ENCODE measurements at regions not wholly inside any gene's neighbourhood (a gene's known extent, or its start where the extent isn't known, plus 50 kb on each side); places are given as distances from the start of the nearest gene placed in this dataset.
A peak's percentile ranks its signal among the peaks of the same experiment; 100 is the strongest.

DNA sequence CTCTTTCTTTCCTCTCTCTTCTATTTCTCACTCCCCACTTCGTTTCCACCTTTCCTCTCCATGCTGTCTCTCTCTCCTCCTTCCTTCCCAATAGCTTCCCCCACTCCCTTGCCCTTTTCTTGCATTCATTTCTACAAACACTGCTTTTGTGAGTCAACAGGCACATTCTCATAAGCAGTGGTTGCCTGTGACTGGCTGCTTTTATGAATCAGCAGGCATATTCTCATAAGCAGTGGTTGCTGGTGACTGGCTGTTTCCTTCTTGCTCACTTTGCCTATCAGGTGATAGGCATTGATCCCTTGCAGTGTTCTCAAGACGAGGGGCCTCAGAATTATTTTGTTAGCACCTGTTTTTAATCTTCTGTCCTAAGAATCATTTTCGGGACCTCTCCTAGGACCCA is 116.1 kb upstream of the ACTBL2 start:
- Histone ChIP-seq H3K9ac (ENCODE audit: low read length) (no peak overlapping the region), H3K79me2 (ENCODE audit: insufficient read depth, low read length) (no peaks in the 10 kb centered on the region), H3K36me3 (ENCODE audit: insufficient read depth, low read length) (no peaks in the 10 kb centered on the region), H3K27me3 (ENCODE audit: insufficient read depth, low read length) (no peaks in the 10 kb centered on the region), H3K4me2 (ENCODE audit: low read length) (peak overlapping the region; percentile 57), H3K27ac (ENCODE audit: low read depth, low read length) (peak overlapping the region; percentile 18), H2AFZ (ENCODE audit: low read depth, low read length) (peak overlapping the region; percentile 59), H3K9me3 (ENCODE audit: insufficient read depth, low read depth, low read length) (no peaks in the 10 kb centered on the region), H3K4me3 (ENCODE audit: insufficient read depth, low read depth, low read length) (no peak overlapping the region), H4K20me1 (ENCODE audit: insufficient read depth, low read length) (no peaks in the 10 kb centered on the region), H3K4me1 (ENCODE audit: insufficient read depth, low read length) (peaks cover 14% of the 10 kb centered on the region)
- peaks cover 4% of the 10 kb centered on the region for H3K27me3 Mint-ChIP-seq (ENCODE audit: low read depth, unreplicated experiment)
- FAIRE-seq (no peak), DNase-seq (ENCODE audit: low read depth) (peak; percentile 86)
- no peak overlapping the region for H3K27ac Mint-ChIP-seq (ENCODE audit: unreplicated experiment)
- peaks cover 10% of the 10 kb centered on the region for H3K4me1 Mint-ChIP-seq (ENCODE audit: low read depth, unreplicated experiment)
- H3K9me3 Mint-ChIP-seq (ENCODE audit: unreplicated experiment) = peaks cover 2% of the 10 kb centered on the region
- no peak for TF ChIP-seq EZH2 (IDR thresholded peaks at IDR 0.05; ENCODE audit: insufficient read depth, low read length)
- TF ChIP-seq, protein P1, sequence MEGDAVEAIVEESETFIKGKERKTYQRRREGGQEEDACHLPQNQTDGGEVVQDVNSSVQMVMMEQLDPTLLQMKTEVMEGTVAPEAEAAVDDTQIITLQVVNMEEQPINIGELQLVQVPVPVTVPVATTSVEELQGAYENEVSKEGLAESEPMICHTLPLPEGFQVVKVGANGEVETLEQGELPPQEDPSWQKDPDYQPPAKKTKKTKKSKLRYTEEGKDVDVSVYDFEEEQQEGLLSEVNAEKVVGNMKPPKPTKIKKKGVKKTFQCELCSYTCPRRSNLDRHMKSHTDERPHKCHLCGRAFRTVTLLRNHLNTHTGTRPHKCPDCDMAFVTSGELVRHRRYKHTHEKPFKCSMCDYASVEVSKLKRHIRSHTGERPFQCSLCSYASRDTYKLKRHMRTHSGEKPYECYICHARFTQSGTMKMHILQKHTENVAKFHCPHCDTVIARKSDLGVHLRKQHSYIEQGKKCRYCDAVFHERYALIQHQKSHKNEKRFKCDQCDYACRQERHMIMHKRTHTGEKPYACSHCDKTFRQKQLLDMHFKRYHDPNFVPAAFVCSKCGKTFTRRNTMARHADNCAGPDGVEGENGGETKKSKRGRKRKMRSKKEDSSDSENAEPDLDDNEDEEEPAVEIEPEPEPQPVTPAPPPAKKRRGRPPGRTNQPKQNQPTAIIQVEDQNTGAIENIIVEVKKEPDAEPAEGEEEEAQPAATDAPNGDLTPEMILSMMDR (IDR thresholded peaks at IDR 0.05; ENCODE audit: insufficient read depth, low read depth, low read length) = no peak
- H3K4me3 Mint-ChIP-seq (ENCODE audit: unreplicated experiment) = no peak overlapping the region
- no peaks in the 10 kb centered on the region for H3K36me3 Mint-ChIP-seq (ENCODE audit: low read depth, unreplicated experiment)

DNA sequence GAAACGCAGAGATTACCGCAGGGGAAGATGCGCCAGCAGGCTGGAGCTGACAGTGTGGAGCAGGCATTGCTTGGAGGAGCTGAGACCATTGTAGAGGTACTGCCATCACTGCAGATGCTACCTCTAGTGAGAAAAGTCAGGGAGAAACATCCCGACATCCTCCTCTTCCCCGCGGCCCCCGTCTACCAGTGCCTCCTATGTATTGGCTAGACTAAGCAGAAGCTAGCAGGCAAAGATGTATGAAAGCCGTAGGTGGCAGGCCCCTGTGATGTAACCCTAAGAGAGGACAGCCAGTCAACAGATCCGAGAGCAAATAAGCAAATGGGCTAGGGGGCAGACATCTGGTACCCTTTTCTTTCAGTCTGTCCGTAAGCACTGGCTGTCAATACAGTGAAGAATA is 115.5 kb upstream of the ACTBL2 start:
- no peak for FAIRE-seq
- Histone ChIP-seq H3K4me2 (ENCODE audit: low read length) (peak overlapping the region; percentile 57), H3K27me3 (ENCODE audit: insufficient read depth, low read length) (no peaks in the 10 kb centered on the region), H3K36me3 (ENCODE audit: insufficient read depth, low read length) (no peaks in the 10 kb centered on the region), H3K9ac (ENCODE audit: low read length) (no peak overlapping the region), H3K9me3 (ENCODE audit: insufficient read depth, low read depth, low read length) (no peaks in the 10 kb centered on the region), H3K79me2 (ENCODE audit: insufficient read depth, low read length) (no peaks in the 10 kb centered on the region), H3K4me3 (ENCODE audit: insufficient read depth, low read depth, low read length) (no peak overlapping the region), H2AFZ (ENCODE audit: low read depth, low read length) (peak overlapping the region; percentile 59), H3K27ac (ENCODE audit: low read depth, low read length) (no peak overlapping the region), H3K4me1 (ENCODE audit: insufficient read depth, low read length) (peaks cover 14% of the 10 kb centered on the region), H4K20me1 (ENCODE audit: insufficient read depth, low read length) (no peaks in the 10 kb centered on the region)
- no peaks in the 10 kb centered on the region for H3K36me3 Mint-ChIP-seq (ENCODE audit: low read depth, unreplicated experiment)
- no peak for TF ChIP-seq EZH2 (IDR thresholded peaks at IDR 0.05; ENCODE audit: insufficient read depth, low read length)
- TF ChIP-seq, protein P1 (IDR thresholded peaks at IDR 0.05; ENCODE audit: insufficient read depth, low read depth, low read length) = no peak
- no peak for DNase-seq (ENCODE audit: low read depth)
- peaks cover 4% of the 10 kb centered on the region for H3K27me3 Mint-ChIP-seq (ENCODE audit: low read depth, unreplicated experiment)
- peaks cover 10% of the 10 kb centered on the region for H3K4me1 Mint-ChIP-seq (ENCODE audit: low read depth, unreplicated experiment)
- H3K9me3 Mint-ChIP-seq (ENCODE audit: unreplicated experiment) = peaks cover 2% of the 10 kb centered on the region
- H3K4me3 Mint-ChIP-seq (ENCODE audit: unreplicated experiment) = no peak overlapping the region
- peak overlapping the region; percentile 34 for H3K27ac Mint-ChIP-seq (ENCODE audit: unreplicated experiment)

DNA sequence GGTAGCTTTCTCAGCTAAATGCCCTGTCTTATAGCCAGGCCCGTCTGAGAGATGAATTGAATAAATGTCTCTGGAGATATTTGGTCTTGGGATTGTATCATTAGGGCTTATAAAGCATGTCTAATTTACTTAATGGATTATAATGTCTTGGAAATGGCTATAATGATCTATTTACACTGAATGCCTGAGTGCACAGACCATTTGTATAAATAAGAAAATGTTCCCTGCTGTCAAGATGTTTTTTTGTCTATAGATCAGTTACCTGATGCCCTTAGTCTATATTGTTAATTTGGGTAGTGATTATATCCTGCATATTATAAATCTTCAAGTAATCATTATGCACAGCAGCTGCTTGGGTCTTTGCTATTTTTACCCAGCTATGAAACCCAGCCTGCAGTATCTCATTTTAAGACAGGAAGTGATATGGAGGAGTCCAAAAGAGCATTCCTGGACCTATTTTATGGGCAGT is 112.9 kb upstream of the ACTBL2 start:
- H3K27me3 Mint-ChIP-seq (ENCODE audit: low read depth, unreplicated experiment) = no peaks in the 10 kb centered on the region

More for the DNA sequence above, 112.9 kb upstream of the ACTBL2 start:
- Mint-ChIP-seq H3K27ac (ENCODE audit: unreplicated experiment) (no peak overlapping the region), H3K36me3 (ENCODE audit: low read depth, unreplicated experiment) (no peaks in the 10 kb centered on the region), H3K4me1 (ENCODE audit: low read depth, unreplicated experiment) (peaks cover 10% of the 10 kb centered on the region), H3K9me3 (ENCODE audit: unreplicated experiment) (peaks cover 2% of the 10 kb centered on the region), H3K4me3 (ENCODE audit: unreplicated experiment) (no peak overlapping the region)
- H4K20me1 ChIP-seq (ENCODE audit: insufficient read depth, low read length) = no peaks in the 10 kb centered on the region
- no peaks in the 10 kb centered on the region for H3K27me3 ChIP-seq (ENCODE audit: insufficient read depth, low read length)
- no peak overlapping the region for H3K9ac ChIP-seq (ENCODE audit: low read length)
- no peak for TF ChIP-seq EZH2 (IDR thresholded peaks at IDR 0.05; ENCODE audit: insufficient read depth, low read length)
- TF ChIP-seq, protein P1 (IDR thresholded peaks at IDR 0.05; ENCODE audit: insufficient read depth, low read depth, low read length) = no peak
- H3K79me2 ChIP-seq (ENCODE audit: insufficient read depth, low read length) = no peaks in the 10 kb centered on the region
- H3K4me3 ChIP-seq (ENCODE audit: insufficient read depth, low read depth, low read length) = no peak overlapping the region
- H3K9me3 ChIP-seq (ENCODE audit: insufficient read depth, low read depth, low read length) = no peaks in the 10 kb centered on the region
- FAIRE-seq (no peak), DNase-seq (ENCODE audit: low read depth) (no peak)
- H3K4me2 ChIP-seq (ENCODE audit: low read length) = no peak overlapping the region
- H2AFZ ChIP-seq (ENCODE audit: low read depth, low read length) = no peak overlapping the region
- H3K4me1 ChIP-seq (ENCODE audit: insufficient read depth, low read length) = peaks cover 14% of the 10 kb centered on the region
- H3K27ac ChIP-seq (ENCODE audit: low read depth, low read length) = no peak overlapping the region
- H3K36me3 ChIP-seq (ENCODE audit: insufficient read depth, low read length) = no peaks in the 10 kb centered on the region
